ENCODE measurements at regions not wholly inside any gene's neighbourhood (a gene's known extent, or its start where the extent isn't known, plus 50 kb on each side); places are given as distances from the start of the nearest gene placed in this dataset.

GRCh38 chr5:2381070-2381469 is 370.4 kb downstream of the IRX2 start:
- no peak for DNase-seq (ENCODE audit: low read depth)
- no peak overlapping the region for H3K4me3 ChIP-seq (ENCODE audit: low read length)
- no peak for TF ChIP-seq CTCF (conservative IDR thresholded peaks at IDR 0.05; ENCODE audit: low read length)

GRCh38 chr5:2378976-2379375 is 372.5 kb downstream of the IRX2 start:
- no peak for DNase-seq (ENCODE audit: low read depth)
- H3K4me3 ChIP-seq (ENCODE audit: low read length) = no peak overlapping the region
- TF ChIP-seq CTCF (conservative IDR thresholded peaks at IDR 0.05; ENCODE audit: low read length) = no peak

GRCh38 chr5:2378108-2378507 is 373.4 kb downstream of the IRX2 start:
- H3K4me3 ChIP-seq (ENCODE audit: low read length) = no peak overlapping the region
- no peak for DNase-seq (ENCODE audit: low read depth)
- no peak for TF ChIP-seq CTCF (conservative IDR thresholded peaks at IDR 0.05; ENCODE audit: low read length)

- no peak for DNase-seq (ENCODE audit: low read depth)
- no peak for TF ChIP-seq CTCF (conservative IDR thresholded peaks at IDR 0.05; ENCODE audit: low read length)
- no peak overlapping the region for H3K4me3 ChIP-seq (ENCODE audit: low read length)
Observed at GRCh38 chr5:2376486-2376885, 375.0 kb downstream of the IRX2 start.

GRCh38 chr5:2375757-2376250 is 375.7 kb downstream of the IRX2 start:
- H3K4me3 ChIP-seq (ENCODE audit: low read length) = no peak overlapping the region
- DNase-seq (ENCODE audit: low read depth) = no peak
- TF ChIP-seq CTCF (conservative IDR thresholded peaks at IDR 0.05; ENCODE audit: low read length) = no peak

- H3K4me3 ChIP-seq (ENCODE audit: low read length) = no peak overlapping the region
- no peak for TF ChIP-seq CTCF (conservative IDR thresholded peaks at IDR 0.05; ENCODE audit: low read length)
- DNase-seq (ENCODE audit: low read depth) = no peak
Observed at GRCh38 chr5:2375291-2375690, 376.2 kb downstream of the IRX2 start.

- no peak for DNase-seq (ENCODE audit: low read depth)
- H3K4me3 ChIP-seq (ENCODE audit: low read length) = no peak overlapping the region
- TF ChIP-seq CTCF (conservative IDR thresholded peaks at IDR 0.05; ENCODE audit: low read length) = no peak
Observed at GRCh38 chr5:2374703-2375102, 376.8 kb downstream of the IRX2 start.

Data from AG10803 (cell line).